ENCODE measurements at regions not wholly inside any gene's neighbourhood (a gene's known extent, or its start where the extent isn't known, plus 50 kb on each side); places are given as distances from the start of the nearest gene placed in this dataset.

DNA sequence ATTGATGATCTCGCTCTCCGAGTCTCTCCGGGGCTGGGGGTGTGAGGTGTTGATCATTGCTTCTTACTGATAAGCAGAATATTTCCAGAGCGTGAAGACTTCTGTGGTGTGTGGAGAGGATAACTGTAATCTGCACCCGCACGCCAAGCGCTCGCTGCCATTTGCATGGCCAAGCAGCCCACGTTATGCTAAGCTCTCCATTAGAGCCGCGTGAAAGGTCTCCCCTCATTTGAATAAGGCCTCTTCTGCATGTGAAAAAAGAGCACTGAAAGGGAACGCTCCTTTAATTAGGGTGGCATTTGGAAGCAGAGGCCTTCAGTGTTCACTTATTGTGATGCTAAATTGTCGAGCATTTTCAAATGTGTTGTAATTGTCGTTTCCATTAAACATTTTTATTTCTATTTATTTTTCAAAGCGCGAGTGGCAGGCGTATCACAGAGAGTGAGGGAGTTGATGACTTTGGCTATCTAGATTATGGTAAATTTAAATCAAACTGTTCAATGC lies 163.6 kb upstream of the IRX2 start:
- TF ChIP-seq, protein P1, sequence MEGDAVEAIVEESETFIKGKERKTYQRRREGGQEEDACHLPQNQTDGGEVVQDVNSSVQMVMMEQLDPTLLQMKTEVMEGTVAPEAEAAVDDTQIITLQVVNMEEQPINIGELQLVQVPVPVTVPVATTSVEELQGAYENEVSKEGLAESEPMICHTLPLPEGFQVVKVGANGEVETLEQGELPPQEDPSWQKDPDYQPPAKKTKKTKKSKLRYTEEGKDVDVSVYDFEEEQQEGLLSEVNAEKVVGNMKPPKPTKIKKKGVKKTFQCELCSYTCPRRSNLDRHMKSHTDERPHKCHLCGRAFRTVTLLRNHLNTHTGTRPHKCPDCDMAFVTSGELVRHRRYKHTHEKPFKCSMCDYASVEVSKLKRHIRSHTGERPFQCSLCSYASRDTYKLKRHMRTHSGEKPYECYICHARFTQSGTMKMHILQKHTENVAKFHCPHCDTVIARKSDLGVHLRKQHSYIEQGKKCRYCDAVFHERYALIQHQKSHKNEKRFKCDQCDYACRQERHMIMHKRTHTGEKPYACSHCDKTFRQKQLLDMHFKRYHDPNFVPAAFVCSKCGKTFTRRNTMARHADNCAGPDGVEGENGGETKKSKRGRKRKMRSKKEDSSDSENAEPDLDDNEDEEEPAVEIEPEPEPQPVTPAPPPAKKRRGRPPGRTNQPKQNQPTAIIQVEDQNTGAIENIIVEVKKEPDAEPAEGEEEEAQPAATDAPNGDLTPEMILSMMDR (conservative IDR thresholded peaks at IDR 0.05; ENCODE audit: low read depth, low read length) = no peak
- no peak for TF ChIP-seq EZH2phosphoT487 (IDR thresholded peaks at IDR 0.05; ENCODE audit: borderline replicate concordance, low read length)
